ENCODE measurements at regions not wholly inside any gene's neighbourhood (a gene's known extent, or its start where the extent isn't known, plus 50 kb on each side); places are given as distances from the start of the nearest gene placed in this dataset.
"Not testable (repeated sequence)": the region's sequence is repeated elsewhere in the genome, so short reads cannot be mapped to it uniquely, and the experiment has no call there.

GRCh38 chr16:70014915-70015314 lies 63.8 kb downstream of the CLEC18A start:
- not testable (repeated sequence) for DNase-seq

GRCh38 chr16:70016751-70017150 lies 65.6 kb downstream of the CLEC18A start:
- not testable (repeated sequence) for DNase-seq

DNA sequence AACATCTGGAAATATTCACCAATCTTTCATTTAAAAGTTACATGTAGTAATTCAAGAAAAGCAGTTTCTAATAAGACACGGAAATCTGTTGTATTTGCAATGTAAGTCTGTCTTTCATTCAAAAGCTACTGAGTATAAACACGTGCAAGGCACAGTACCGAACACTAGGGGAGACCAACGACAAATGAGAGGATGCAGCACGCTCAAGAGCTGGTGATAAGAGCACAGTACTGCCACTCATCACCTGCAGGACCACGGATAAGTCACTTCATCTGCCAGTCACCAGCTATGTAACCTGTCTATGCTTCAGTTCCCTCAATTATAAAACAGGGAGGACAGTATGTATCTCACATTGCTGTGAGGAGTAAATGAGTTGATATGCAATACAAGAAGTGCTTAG lies 67.1 kb downstream of the CLEC18A start:
- peak; percentile 28 for DNase-seq

DNA sequence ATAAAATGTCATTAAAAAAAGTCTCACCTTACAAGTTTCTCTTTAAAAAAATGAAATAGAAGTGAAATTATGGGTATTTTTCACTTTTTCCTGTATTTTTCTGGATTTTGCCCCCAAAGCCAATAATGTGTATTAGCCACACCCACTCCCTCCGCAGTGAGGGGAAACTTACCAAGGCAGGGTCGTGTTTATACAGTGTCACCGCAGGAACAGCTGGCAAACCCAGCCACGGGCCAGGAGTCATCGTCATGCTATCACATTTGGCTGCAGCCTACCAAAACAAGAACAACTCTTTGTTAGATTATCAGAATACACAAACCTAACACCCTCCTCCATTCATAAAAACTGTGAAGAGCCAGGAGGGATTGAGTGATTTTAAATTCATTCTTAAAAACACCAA lies 72.1 kb downstream of the CLEC18A start:
- DNase-seq = not testable (repeated sequence)

GRCh38 chr16:70023956-70024355 lies 72.8 kb downstream of the CLEC18A start:
- not testable (repeated sequence) for DNase-seq

DNA sequence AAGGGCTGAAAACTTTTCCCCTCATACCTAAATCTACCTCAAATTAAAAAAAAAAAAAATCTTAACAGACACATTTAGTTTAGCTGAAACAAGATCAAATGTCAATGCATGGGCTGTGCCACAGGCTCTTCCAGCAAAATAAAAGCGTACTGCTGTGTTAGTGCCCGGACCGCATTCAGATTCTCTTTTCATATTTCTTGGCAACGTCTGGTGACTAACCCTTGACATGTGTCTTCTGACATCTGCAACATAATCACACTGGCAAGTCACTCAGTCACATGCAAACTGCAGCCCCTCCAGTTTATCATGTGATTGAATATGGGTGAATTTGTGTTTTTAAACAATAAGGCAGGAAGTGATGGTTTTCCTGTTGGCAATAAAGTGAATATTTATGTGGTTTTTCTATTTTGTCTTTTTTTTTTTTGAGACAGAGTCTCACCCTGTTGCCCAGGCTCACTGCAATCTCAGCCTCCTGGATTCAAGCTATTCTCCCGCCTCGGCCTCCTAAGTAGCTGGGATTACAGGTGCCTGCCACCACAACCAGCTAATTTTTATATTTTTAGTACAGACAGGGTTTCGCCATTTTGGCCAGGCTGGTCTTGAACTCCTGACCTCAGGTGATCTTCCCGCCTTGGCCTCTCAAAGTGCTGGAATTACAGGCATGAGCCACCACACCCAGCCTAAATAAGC lies 75.2 kb downstream of the CLEC18A start:
- DNase-seq = peak; percentile 33

- DNase-seq = not testable (repeated sequence)
These were observed 81.2 kb upstream of the PDPR start for GRCh38 chr16:70032906-70033305.

GRCh38 chr16:70037913-70038312 lies 76.2 kb upstream of the PDPR start:
- DNase-seq = not testable (repeated sequence)

DNA sequence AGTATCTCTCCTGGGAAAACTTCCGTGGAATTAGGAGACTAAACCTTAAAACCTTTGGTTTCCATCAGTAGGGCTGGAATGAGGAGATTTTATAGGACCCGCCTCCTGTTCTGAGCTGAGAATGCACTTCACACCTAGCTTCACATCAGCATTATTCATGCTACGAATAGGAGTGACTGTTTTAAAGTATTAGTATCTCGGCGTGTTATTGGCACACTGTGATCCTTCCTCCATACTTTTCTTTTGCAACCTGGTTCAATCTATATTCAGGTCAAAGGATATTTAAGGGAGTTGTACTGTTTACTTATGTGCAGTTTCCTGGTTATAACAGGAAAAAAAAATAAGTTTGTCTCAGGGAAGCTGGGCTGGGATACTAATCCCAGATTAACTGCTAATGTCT lies 73.6 kb upstream of the PDPR start:
- DNase-seq = not testable (repeated sequence)

DNA sequence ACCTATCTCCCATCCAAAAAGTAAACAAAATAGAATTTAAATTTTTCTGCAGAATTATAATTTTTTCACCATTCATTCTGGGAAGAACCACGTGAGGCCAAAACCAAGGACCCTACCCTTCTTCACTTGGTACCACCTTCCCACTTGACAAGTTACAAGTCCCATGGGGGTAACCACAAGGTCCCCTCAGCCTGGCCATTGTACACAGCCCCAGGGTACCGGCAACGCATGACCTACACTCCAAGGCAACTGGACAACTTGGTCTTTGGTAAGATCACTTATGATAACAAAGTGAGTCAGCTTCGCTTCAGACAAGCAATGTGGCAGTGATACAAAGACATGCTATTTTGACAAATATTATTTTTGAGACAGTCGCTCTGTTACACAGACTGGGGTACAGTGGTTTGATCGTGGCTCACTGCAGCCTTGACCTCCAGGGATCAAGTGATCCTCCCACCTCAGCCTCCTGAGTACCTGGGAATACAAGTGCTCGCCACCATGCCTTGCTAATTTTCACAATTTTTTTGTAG lies 70.5 kb upstream of the PDPR start:
- not testable (repeated sequence) for DNase-seq

DNA sequence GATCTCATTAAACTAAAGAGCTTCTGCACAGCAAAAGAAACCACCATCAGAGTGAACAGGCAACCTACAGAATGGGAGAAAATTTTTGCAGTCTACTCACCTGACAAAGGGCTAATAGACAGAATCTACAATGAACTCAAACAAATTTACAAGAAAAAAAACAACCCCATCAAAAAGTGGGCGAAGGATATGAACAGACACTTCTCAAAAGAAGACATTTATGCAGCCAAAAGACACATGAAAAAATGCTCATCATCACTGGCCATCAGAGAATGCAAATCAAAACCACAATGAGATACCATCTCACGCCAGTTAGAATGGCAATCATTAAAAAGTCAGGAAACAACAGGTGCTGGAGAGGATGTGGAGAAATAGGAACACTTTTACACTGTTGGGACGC lies 67.6 kb upstream of the PDPR start:
- DNase-seq = not testable (repeated sequence)

DNA sequence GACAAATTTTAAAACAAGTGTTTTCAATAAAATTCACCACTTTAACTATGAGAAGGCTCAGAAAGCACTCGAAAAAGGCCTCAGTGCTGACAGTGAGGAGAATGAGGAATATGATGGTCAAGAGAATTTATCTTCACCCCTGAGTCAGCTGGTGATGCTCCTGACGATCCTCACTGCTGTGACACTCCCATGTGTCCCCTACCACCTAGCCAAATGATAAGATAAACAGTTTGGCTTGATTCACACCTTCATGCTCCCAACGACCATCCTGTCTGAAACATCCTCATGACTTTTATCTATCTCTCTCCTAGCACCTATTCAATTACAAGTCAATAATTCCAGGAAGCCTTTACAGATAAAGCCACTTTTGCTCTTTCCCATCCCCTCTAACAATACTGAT lies 66.0 kb upstream of the PDPR start:
- DNase-seq = not testable (repeated sequence)

- DNase-seq = not testable (repeated sequence)
These were observed 56.1 kb upstream of the PDPR start for GRCh38 chr16:70058056-70058455.

DNA sequence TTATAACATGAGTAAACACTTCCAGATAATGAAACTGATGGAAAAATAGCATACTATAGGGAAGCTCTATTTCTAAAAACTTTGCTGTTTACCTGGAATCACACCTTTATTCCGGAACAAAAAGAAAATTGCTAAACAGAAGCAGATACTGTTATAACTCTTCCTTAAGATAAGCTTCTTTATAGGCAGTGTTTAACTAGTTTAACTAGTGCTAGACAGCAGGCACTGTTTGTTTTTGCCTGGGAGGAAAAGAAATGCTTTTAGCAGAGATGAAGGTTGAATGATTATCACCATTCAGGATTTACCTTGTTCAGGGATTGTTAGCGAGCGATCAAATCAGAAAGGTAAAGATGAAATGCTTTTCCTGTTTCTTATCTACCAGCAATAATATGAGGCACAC lies 54.7 kb upstream of the PDPR start:
- not testable (repeated sequence) for DNase-seq

GRCh38 chr16:70060521-70061027 lies 53.6 kb upstream of the PDPR start:
- not testable (repeated sequence) for DNase-seq

- not testable (repeated sequence) for DNase-seq
These were observed 52.4 kb upstream of the PDPR start for GRCh38 chr16:70061671-70062218.

DNA sequence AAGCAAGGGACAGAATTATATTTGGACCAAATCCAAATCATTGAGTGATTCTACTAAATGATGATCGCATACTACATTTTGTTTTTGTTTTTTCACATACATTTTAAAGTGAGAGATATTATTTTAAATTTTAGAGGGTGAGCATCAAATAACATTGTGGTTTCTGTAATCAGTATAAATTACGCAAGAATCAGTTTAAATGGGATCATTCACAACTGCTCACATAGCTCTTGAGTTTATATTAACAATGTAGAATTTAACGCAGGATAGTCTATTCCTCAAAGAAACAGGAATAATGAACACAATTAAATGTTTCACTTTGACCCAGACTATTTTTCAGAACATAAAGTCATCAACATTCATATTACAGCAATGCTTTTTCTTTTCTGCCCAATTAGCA lies 51.2 kb upstream of the PDPR start:
- DNase-seq = not testable (repeated sequence)
